ENCODE measurements at regions not wholly inside any gene's neighbourhood (a gene's known extent, or its start where the extent isn't known, plus 50 kb on each side); places are given as distances from the start of the nearest gene placed in this dataset.

GRCh38 chr1:60972841-60973364 lies 109.5 kb upstream of the NFIA start (continued):
- no peak for TF ChIP-seq SRF (IDR thresholded peaks at IDR 0.05; ENCODE audit: low read depth, low read length)
